ENCODE measurements at regions not wholly inside any gene's neighbourhood (a gene's known extent, or its start where the extent isn't known, plus 50 kb on each side); places are given as distances from the start of the nearest gene placed in this dataset.
"Not testable (repeated sequence)": the region's sequence is repeated elsewhere in the genome, so short reads cannot be mapped to it uniquely, and the experiment has no call there.

- ATAC-seq; intact Hi-C loops (cut with DNase I); DNase-seq (ENCODE audit: missing footprints): not testable (repeated sequence)
These were observed 368.0 kb downstream of the CDY2B start for GRCh38 chrY:17511984-17512383.

GRCh38 chrY:17511476-17511875, 368.5 kb downstream of the CDY2B start:
- ATAC-seq; intact Hi-C loops (cut with DNase I); DNase-seq (ENCODE audit: missing footprints): not testable (repeated sequence)

GRCh38 chrY:17505834-17506233, 374.2 kb downstream of the CDY2B start:
- DNase-seq (ENCODE audit: missing footprints); ATAC-seq; intact Hi-C loops (cut with DNase I): not testable (repeated sequence)

- ATAC-seq = not testable (repeated sequence)
These were observed 395.3 kb downstream of the CDY2B start for GRCh38 chrY:17484763-17485162.

GRCh38 chrY:17484157-17484556, 395.9 kb downstream of the CDY2B start:
- intact Hi-C loops (cut with DNase I); ATAC-seq; DNase-seq (ENCODE audit: missing footprints): not testable (repeated sequence)

More at GRCh38 chrY:17484763-17485162, 395.3 kb downstream of the CDY2B start:
- intact Hi-C loops (cut with DNase I); DNase-seq (ENCODE audit: missing footprints): not testable (repeated sequence)

GRCh38 chrY:17481389-17482022, 398.5 kb downstream of the CDY2B start:
- ATAC-seq; DNase-seq (ENCODE audit: missing footprints); intact Hi-C loops (cut with DNase I): not testable (repeated sequence)

- DNase-seq (ENCODE audit: missing footprints); intact Hi-C loops (cut with DNase I); ATAC-seq: not testable (repeated sequence)
These were observed 408.0 kb downstream of the CDY2B start for GRCh38 chrY:17472068-17472467.

GRCh38 chrY:17459753-17460152, 420.3 kb downstream of the CDY2B start:
- ATAC-seq; intact Hi-C loops (cut with DNase I); DNase-seq (ENCODE audit: missing footprints): not testable (repeated sequence)

- ATAC-seq (no peak), DNase-seq (ENCODE audit: missing footprints) (no peak)
- intact Hi-C loops (cut with DNase I) = no loop called here
These were observed 449.4 kb downstream of the CDY2B start for GRCh38 chrY:17430570-17431166.

- DNase-seq (ENCODE audit: missing footprints) = no peak
- intact Hi-C loops (cut with DNase I) = no loop called here
- ATAC-seq = no peak
These were observed 481.5 kb downstream of the CDY2B start for GRCh38 chrY:17398336-17399072.

- ATAC-seq = no peak
- intact Hi-C loops (cut with DNase I) = no loop called here
- no peak for DNase-seq (ENCODE audit: missing footprints)
These were observed 482.4 kb downstream of the CDY2B start for GRCh38 chrY:17397659-17398058.

GRCh38 chrY:17381431-17382070, 498.5 kb downstream of the CDY2B start:
- DNase-seq (ENCODE audit: missing footprints) (no peak), ATAC-seq (no peak)
- intact Hi-C loops (cut with DNase I) = no loop called here

GRCh38 chrY:17378326-17378725, 501.7 kb downstream of the CDY2B start:
- DNase-seq (ENCODE audit: missing footprints) = no peak
- intact Hi-C loops (cut with DNase I) = no loop called here
- ATAC-seq = no peak

- DNase-seq (ENCODE audit: missing footprints) (no peak), ATAC-seq (no peak)
- intact Hi-C loops (cut with DNase I) = no loop called here
These were observed 511.6 kb downstream of the CDY2B start for GRCh38 chrY:17368413-17368812.

- ATAC-seq (no peak), DNase-seq (ENCODE audit: missing footprints) (no peak)
- intact Hi-C loops (cut with DNase I) = no loop called here
These were observed 513.6 kb downstream of the CDY2B start for GRCh38 chrY:17366400-17366799.

GRCh38 chrY:17339028-17339427, 541.0 kb downstream of the CDY2B start:
- ATAC-seq = no peak
- intact Hi-C loops (cut with DNase I) = no loop called here
- DNase-seq (ENCODE audit: missing footprints) = no peak

GRCh38 chrY:17330733-17331132, 549.3 kb downstream of the CDY2B start:
- ATAC-seq (no peak), DNase-seq (ENCODE audit: missing footprints) (no peak)
- intact Hi-C loops (cut with DNase I) = no loop called here

GRCh38 chrY:17319916-17320315, 560.1 kb downstream of the CDY2B start:
- no peak for ATAC-seq
- intact Hi-C loops (cut with DNase I) = no loop called here

GRCh38 chrY:17318631-17319030, 561.4 kb downstream of the CDY2B start:
- intact Hi-C loops (cut with DNase I) = no loop called here
- no peak for DNase-seq (ENCODE audit: missing footprints)
- ATAC-seq = no peak

More at GRCh38 chrY:17319916-17320315, 560.1 kb downstream of the CDY2B start:
- DNase-seq (ENCODE audit: missing footprints) = no peak

Measured in Right ventricle myocardium inferior (tissue), 1 donor.